HG03521 (cell line): ENCODE measurements at regions not wholly inside any gene's neighbourhood (a gene's known extent, or its start where the extent isn't known, plus 50 kb on each side); places are given as distances from the start of the nearest gene placed in this dataset.

Source experiments
- ATAC-seq: cut with Tn5 transposase; IDR thresholded peaks from one replicate; pipeline ENCODE4 v1.9.1; 2021; ENCODE audit warnings: mild to moderate bottlenecking, moderate library complexity; ENCODE audit not compliant: unreplicated experiment

GRCh38 chr21:43318841-43319781, 107.8 kb downstream of the SIK1 start:
- ATAC-seq: no peak

DNA sequence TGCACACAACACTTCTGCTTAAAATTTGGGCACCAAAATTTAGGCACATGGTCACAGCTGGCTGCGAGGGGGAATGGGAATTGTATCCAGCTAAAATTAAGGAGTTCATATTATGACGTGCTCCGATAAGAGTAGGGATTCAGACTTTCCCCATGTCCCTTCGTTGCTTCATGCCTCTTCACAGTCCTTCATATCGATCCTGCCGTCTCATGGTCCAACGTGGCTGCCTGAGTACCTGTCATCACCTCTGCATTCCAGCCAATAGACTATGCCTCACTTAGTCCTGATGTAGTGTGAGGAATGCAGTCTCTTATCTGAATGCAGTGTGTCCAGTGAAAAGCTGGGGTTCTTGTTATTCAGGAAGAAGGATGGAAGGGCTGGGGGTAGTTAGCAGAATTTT, 108.6 kb downstream of the SIK1 start:
- no peak for ATAC-seq

- ATAC-seq: no peak
Measured at GRCh38 chr21:43317959-43318358, 109.0 kb downstream of the SIK1 start.

DNA sequence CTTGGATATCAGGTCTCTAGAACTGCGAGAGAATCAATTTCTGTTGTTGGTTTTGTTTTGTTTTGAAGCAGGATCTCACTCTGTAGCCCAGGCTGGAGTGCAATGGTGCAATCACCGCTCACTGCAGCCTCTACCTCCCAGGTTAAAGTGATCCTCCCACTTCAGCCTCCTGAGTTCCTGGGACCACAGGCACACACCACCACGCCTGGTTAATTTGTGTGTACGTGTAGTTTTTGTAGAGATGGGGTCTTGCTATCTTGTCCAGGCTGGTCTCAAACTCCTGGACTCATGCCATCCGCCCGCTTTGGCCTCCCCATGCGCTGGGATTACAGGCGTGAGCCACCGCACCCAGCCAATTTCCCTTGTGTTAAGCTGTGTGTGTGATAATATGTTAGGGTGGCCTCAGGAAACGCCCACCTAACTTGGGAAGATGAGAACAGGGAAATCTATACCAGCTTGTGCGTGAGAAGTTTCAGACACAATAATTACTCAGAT, 109.6 kb downstream of the SIK1 start:
- no peak for ATAC-seq

DNA sequence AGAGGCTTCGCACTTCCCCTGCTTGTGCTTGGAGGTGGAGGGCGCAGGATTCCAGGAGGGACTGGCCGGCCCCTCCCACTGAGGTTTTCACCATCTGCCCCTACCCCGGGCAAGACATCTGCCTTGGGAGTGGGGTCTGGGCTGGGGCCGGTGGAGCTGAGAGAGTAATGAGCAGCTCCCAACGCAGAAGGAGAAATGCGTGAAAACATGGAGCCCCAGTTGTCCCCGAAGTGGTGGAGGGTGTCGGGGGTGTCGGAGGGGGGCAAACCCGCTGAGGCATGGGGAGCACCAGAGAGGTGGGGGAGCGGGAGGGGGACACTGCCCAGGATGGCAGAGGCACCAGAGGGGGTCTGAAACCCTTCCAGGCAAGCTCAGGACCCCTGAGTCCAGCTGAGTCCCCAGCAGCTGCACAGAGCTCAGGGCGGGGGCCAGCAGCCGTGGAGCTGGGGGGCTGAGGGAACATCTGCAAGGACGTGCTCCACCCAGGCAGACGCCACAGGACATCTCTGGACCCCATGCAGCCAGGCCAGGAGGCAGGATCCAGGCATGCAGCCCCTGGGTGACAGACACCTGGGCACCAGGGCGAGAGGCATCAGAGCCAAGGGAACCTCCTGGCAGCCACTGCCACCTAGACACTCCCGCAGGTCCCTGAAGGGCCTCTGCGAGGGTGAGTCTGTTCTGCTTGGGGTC, 110.6 kb downstream of the SIK1 start:
- no peak for ATAC-seq

GRCh38 chr21:43315244-43316137, 111.4 kb downstream of the SIK1 start:
- ATAC-seq: no peak

DNA sequence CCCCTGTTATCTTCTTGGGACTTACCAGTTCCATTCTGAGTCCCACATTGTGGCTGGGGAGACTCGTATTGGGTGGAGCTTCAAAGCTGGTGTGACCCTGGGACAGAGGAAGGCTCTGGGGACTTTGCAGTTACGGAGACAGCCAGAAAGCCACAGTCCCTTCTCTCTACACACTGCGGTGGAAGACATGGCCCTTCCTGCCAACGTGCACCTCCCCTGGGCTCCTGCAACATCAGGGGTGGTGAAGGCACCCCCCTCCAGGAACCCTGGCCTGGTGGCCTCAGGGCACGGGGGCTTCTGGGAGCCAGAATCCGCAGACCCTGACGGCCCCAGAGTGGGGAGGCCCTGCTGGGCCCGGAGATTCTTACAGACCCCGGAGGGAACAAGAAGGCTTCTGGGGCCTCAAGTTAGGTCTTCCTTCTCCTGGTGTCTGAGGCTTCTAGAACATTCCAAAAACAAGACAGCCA, 113.0 kb downstream of the SIK1 start:
- ATAC-seq: no peak

GRCh38 chr21:43313221-43313938, 113.6 kb downstream of the SIK1 start:
- ATAC-seq: no peak

- no peak for ATAC-seq
Measured at GRCh38 chr21:43312751-43313169, 114.2 kb downstream of the SIK1 start.

DNA sequence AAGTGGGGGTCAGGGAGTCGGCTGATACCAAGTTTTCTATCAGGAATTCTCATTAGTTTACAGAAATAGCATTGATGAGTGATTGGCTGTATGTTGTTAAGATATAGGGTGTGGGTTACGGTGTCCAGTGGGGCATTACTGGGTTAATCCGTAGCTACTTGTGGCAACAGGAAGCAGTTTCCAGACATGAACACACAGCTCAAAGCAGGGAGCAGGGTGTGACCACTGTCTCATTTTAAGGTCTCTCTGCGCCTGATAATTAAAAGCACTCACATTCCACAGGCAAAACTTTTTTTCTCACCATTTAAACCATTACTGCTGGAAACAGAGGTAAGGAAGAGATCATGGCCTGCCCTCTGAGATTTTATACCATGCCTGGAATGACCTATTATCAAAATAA, 114.9 kb downstream of the SIK1 start:
- ATAC-seq: no peak

DNA sequence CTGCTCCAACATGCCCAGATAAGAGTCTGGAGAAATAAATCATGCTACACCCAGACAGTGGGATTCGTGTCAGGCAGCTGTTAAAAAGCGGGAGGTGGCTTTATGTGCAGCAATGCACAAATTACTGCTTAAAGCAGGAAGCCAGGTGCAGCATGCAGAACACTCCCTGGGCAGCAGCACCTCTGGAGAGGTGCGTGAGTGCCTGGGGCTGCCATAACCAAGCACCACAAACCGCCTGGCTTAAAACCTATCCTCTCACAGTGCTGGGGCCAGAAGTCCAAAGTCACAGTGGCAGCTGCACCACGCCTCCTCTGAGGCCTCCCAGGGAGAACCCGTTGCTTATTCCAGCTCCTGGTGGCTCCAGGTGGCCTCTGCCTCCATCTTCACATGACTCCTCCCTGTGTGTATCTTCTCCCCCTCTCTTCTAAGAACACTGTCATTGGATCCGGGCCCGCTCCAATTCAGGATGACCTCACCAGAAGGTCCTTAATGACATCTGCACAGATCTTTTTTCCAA, 115.6 kb downstream of the SIK1 start:
- no peak for ATAC-seq

GRCh38 chr21:43308815-43309283, 118.1 kb downstream of the SIK1 start:
- ATAC-seq: no peak

- no peak for ATAC-seq
Measured at GRCh38 chr21:43308101-43308814, 118.7 kb downstream of the SIK1 start.

DNA sequence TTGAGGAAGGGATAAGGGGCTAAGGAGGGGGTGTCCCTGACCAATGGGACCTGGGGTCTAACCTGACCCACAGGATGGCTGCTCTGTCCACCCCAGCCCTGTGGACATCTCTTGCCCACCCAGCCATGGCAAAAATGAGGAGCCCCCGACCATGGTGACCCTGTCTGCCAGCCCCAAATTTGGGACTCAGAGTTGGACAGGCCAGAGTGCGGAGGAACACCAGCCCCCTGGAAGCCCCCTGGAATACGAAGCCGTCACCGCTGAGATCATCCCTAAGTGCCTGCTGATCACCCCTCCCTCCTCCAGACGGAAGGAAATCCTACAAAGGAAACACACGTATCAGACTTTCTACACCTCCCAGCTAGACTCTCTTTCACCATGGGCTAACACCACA, 119.3 kb downstream of the SIK1 start:
- ATAC-seq: no peak

GRCh38 chr21:43306911-43307676, 119.8 kb downstream of the SIK1 start:
- no peak for ATAC-seq

DNA sequence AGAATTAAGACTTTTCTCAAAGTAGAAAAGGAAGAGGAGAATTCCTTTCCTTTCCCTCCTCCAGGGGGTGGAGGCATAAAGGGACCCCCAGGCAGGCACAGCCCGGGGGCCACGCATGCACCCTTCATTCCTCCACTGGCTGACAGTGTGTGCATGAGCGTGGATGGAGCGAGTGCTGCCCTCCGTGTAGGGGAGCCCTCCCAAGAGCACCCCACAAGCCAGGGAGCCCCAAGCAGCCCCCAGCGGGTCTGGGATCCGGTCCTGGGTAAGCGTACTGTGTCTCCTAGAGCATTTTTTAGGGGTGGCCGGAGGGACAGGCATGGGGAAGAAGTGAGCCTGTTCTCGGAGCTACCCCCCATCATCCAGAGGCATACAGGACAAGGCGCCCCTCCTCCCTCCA, 120.5 kb downstream of the SIK1 start:
- no peak for ATAC-seq

GRCh38 chr21:43305811-43306311, 121.1 kb downstream of the SIK1 start:
- ATAC-seq: no peak

GRCh38 chr21:43305336-43305665, 121.6 kb downstream of the SIK1 start:
- no peak for ATAC-seq
